ENCODE measurements at regions not wholly inside any gene's neighbourhood (a gene's known extent, or its start where the extent isn't known, plus 50 kb on each side); places are given as distances from the start of the nearest gene placed in this dataset.
A peak's percentile ranks its signal among the peaks of the same experiment; 100 is the strongest.

- no peak for FAIRE-seq
Observed at GRCh38 chr10:106457522-106457921, 707.0 kb downstream of the SORCS1 start.

- FAIRE-seq = no peak
Observed at GRCh38 chr10:106454233-106454632, 710.3 kb downstream of the SORCS1 start.

GRCh38 chr10:106450966-106451365 lies 713.5 kb downstream of the SORCS1 start:
- no peak for FAIRE-seq

DNA sequence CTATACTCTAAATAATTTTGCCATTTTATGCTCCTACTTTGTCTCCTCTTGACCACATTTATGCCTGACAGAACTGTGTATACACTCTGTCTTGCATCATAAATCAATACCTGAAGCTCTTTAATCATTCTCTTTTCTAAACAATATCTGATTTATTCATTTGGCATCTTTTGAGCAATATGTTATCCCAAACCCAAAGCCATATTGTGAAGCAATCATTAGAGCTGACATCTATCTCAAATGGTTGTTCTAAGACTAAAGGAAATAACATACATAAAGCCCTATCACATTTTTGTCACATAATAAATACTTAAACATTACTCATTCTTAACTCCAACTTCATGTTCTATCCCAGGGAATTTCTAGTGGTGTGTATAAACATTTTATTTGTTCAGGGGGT lies 717.6 kb downstream of the SORCS1 start:
- no peak for FAIRE-seq

GRCh38 chr10:106442223-106442622 lies 722.3 kb downstream of the SORCS1 start:
- no peak for FAIRE-seq

DNA sequence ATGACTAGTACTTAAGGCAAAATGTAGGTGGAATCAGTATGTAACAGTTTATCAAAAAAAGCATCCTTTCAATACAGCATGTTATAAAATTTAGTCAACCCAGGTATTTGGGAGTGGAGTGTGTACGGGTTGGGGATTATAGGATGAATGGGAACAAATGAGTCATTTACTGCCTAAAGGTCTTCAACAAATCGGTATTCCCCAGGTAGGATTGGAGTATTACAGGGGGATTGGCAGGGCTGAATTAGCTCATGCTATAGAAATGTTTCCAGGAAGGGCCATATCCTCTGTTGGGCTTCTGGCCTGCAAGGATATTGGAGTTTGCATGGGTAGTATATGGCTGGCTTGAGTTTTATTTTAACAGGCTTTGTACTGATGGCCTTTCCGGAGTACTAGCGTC lies 723.7 kb downstream of the SORCS1 start:
- no peak for FAIRE-seq

DNA sequence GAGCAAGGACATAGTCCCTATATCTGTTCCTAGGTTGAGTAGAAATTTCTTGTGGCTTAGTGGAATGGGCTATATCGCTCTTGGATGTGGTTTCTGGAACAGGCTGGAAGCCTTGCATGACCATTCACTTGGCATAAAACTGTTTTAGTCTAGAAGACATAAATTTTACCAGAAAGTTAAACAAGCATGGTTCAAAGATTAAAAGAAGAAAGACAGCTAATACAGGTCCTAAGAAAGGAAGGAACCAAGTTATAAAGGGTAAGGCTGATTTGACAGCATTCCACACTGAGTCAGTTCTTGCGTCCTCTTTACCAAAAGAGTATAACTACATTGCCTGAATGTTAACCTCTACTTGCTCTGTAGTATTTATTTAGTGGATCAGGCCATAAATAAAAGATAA lies 724.2 kb downstream of the SORCS1 start:
- no peak for FAIRE-seq

- no peak for FAIRE-seq
Observed at GRCh38 chr10:106439366-106439765, 725.1 kb downstream of the SORCS1 start.

- no peak for FAIRE-seq
Observed at GRCh38 chr10:106438386-106438785, 726.1 kb downstream of the SORCS1 start.

- peak; percentile 97 for FAIRE-seq
Observed at GRCh38 chr10:106436123-106436715, 728.3 kb downstream of the SORCS1 start.

DNA sequence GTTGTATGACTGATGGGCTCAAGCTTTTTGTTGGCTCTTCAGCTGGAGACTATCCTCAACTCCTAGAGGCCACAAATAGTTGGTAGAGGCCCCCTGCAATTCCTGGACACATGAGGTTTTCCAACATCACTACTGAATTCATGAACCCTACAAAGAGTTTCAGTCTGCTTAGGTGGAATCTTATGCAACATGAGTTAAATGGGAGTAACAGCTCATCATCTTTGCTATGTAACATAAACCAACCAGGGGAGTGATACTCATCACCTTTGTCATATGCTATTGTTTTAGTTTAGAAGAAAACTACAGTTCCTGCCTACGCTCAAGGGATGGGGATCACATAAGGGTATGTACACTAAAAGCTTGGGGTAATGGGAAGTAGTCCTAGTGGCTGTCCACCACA lies 729.4 kb downstream of the SORCS1 start:
- FAIRE-seq = no peak

GRCh38 chr10:106424981-106425380 lies 739.5 kb downstream of the SORCS1 start:
- no peak for FAIRE-seq

DNA sequence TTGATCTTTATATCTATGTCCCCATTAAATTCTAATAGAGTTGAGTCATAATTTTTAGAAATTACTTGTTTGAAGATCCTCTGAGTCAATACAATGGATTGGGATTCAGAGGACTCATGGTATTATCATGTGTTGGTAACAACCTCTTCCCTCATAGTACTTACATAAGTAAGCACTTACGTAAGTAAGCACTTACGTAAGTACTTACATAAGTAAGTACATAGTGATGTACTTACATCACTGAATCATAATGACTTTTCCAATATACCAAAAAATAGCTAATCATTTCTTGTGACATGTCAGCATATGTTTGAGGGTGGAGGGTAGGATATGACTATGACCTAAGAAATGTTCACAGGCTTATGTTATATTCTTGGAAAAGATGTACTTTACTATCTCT lies 740.5 kb downstream of the SORCS1 start:
- FAIRE-seq = no peak

DNA sequence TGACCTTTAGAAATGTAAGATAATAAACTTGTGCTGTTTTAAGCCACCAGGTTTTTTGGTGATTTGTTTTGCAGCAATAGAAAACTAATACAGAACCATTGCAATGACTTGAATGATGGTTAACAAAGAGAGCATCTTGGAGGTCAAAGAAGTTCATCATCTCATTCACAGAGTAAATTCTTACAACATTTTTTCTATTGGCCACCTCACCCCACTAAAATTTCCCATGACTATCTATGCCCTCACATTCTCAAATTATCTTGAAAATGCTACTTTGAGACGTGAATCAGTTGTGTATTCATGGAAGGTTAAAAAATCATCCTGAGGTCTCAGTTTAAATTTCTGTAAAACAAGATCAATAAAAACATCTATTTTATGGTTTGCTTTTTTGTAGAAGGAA lies 754.2 kb downstream of the SORCS1 start:
- no peak for FAIRE-seq

DNA sequence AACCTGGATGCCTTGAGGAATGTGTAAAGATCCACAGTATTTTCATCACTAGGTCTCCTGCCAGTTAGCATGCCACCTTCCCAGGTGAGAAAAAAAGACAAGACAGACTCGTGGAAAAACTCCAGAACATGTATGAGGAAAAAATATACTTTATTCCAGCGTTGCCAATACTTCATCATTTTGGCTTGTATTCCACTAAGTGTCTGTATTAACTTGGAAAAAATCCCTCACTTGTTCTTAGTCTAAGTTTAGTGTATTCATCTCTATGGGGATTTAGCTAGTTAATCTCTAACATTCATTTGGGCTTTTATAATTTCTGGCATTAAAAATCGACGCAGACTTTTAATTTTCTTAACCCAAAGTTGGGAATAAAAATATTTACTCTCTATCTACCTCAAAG lies 759.4 kb downstream of the SORCS1 start:
- FAIRE-seq = no peak

DNA sequence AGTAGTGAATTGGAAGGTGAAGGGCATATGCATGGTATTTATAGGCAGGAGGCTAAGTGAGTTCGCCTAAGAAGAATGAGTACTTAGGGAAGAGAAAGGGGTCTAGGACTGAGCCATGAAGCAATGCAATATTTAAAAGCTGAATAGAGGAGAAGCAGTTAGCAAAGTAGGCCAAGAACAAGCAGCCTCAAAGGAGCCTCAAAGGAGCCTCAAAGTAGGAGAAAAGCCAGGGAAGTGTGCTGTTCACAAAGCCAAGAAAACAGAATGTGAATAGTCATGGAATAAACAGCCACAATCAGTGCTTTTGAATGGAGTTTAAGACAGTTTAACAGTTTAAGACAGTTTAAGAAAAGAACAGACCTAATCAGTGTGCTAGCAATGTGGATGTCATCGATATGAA lies 762.0 kb downstream of the SORCS1 start:
- no peak for FAIRE-seq

- no peak for FAIRE-seq
Observed at GRCh38 chr10:106401967-106402366, 762.5 kb downstream of the SORCS1 start.

GRCh38 chr10:106401161-106401560 lies 763.3 kb downstream of the SORCS1 start:
- no peak for FAIRE-seq

GRCh38 chr10:106399112-106399511 lies 765.4 kb downstream of the SORCS1 start:
- FAIRE-seq = no peak

DNA sequence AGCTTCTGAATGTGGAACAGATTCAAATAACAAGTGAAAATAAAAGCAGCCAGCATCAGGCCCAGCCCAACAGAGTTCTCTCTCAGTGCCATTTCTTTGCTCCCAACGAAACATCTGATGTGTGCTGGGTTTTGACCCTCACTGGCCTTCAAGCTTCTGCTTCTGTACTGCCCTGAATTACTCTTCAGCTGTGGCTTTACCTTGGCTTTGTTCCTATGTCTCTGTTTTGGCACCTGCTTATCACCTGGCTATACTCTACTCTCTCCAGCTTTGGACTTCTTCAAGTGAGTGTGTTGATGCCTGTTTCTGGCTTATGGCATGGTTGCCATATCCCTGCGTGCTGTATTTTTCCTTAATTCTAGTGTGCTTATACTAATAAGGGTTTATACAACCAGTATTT lies 768.3 kb downstream of the SORCS1 start:
- no peak for FAIRE-seq

GRCh38 chr10:106395041-106395749 lies 769.3 kb downstream of the SORCS1 start:
- FAIRE-seq = no peak

DNA sequence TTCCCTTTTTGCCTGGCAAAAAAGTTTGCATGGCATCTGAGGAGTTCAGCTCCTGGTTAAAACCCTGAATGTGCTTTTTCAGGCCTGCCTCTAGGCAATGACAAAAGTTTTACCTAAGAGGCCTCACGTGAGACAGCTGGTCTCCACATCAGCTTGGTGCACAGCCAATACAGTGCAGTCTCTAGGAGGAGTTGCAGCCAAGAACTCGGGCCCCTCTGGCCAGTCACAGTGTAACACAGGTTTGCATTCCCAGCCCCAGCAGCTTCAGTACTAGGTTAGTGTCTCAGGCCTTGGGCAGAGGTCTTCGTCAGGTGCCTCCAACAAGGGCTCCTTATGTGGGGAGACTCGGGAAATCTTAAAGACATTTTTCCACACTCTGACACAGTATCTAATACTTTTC lies 771.7 kb downstream of the SORCS1 start:
- no peak for FAIRE-seq

DNA sequence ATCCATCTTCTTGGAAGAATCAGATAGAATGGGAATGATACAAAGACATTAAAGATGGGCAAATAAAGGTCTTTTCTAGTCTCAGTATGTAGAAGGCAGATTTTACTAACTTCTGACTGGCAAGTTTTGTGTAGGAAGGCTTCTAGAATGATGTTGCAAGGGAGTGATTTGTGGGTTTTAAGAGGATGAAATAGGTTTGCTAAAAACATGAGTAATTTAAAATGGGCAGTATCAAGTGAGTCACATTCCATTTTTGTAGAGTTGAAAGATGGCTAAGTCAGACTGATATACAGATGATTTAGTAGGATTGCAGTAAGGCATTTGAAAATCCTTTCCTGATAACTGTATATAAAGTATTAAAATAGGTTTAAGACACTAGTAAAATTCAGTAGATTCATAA lies 777.4 kb downstream of the SORCS1 start:
- FAIRE-seq = no peak

- no peak for FAIRE-seq
Observed at GRCh38 chr10:106384496-106384895, 780.0 kb downstream of the SORCS1 start.

DNA sequence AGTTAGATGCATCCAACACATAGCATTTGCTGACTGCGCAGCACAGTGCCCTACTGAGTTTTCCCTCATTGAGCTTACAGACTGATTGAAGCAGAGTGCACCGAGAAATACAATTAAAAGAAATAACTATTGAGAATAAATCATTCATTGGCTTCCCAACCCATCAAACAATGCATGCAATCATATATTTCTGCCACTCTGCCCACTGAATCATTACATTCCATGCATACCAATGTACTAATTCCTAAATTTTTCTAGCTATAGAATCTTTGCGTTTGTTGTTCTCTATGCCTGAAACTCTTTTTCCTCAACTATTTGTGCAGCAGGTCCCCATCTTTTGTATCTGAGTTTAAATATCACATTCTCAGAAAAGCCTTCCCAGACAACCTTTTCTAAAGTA lies 783.8 kb downstream of the SORCS1 start:
- FAIRE-seq = no peak

All from islet of Langerhans (tissue), 1 donor.